CD4-positive, alpha-beta T cell treated with Interleukin-17A for 4 hours (primary cell): ENCODE measurements at regions not wholly inside any gene's neighbourhood (a gene's known extent, or its start where the extent isn't known, plus 50 kb on each side); places are given as distances from the start of the nearest gene placed in this dataset.

Experiments
- DNase-seq: peaks from one replicate; pipeline ENCODE4 v3.0.0-alpha.2; 2020; ENCODE audit warnings: mixed read lengths

DNA sequence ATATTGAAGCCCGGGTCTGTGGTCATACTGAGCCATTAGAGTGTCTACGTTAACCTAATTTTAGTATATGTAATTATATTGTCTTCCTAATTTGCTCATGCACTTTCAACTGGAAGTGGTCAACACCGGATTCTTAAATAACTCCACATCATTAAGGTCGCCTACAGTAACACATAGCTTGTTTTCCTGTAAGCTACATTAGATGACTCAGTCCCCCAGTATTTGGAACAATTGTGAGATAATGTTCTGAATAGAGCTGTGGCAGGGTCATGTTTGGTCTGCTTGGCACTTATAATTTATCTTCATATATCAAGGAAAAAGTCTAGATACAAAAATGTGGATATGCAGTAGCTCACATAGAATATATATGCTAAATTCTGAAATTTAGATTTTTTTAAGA lies 486.2 kb downstream of the IGSF11 start:
- no peak for DNase-seq

DNA sequence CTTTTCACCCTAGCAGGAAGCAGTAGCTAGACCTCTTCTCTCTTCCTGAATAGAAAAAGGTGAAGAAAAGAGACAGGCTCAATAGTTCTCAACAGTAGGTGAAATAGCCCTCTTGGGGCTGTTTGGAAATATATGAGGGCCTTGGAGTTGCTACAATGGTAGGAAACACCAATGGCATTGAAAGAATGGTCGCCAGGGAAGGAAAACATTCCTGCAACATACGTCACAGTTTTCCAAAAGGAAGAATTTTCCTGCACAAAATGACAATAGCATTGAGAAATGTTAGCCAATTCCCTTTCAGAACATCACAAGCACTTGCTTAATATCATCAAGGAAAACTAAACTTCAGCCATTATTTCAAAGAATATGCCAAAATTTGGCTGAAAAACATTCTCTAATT lies 484.5 kb downstream of the IGSF11 start:
- no peak for DNase-seq

DNA sequence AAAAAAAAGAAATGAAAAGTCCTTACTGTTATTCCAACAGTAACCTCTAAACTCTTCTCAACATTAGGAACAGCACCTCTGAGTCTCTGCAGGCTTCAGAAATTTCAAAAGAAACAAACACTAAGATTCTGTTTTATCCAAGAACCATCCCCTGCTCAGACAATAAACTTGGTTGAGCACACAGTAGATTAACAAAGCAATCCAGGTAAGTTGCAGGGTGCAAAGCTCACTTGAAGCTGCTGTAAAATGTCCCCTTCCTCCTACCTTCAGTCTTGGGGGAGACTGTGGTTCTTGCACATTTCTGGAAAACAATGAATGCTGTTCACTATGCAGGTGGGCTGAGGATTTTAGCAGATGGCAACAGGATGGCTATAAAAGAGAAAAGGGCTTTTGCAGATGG lies 484.1 kb downstream of the IGSF11 start:
- DNase-seq, result no peak

DNA sequence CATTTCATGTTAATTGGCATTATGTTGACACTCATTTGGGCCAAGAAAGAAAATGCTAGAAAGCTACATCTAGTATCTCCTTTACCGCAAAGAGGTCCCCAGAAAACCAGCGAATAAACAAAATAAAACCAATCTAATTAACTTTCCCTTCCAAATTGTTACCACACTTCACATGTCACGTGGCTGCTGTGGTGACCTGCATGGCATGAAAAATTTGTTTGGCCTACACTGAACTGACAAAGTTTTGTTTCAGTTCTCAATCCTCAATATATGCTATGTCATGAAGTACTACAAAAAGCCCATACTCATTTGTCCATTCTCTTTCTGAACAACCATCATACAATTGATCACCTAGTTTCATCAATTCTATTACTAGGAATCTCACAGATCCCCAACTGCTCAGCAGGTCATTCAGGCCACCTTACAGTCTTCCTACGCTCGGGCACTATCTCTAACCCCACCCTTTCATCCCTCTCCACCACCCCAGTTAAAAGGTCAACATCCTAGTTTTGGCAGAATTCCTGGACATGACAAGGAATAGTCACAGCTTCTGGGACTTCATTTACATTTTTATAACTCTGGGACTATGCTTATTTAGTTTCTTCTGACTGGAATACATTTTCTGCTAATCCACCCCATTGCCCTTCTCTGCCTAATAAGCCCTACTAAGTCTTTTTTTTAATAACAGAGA lies 480.4 kb downstream of the IGSF11 start:
- no peak for DNase-seq

DNA sequence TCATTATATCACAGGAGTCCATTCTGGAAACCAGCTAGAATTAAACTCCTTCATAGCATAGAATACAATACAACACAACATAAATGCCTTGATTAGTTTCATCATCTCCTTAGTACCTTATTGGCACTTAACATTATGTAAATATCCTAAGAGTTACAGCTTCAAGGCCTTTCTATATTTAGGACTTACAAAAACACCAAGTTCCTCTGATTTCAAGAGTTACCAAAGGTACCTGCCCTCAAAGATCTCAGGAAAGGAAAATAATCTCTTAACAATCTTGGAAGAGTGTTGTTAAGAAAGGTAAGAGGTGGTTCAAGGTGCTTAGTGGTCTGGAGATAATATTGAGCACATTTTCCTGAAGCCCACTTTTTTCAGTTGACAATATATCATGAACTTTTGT lies 477.7 kb downstream of the IGSF11 start:
- no peak for DNase-seq

DNA sequence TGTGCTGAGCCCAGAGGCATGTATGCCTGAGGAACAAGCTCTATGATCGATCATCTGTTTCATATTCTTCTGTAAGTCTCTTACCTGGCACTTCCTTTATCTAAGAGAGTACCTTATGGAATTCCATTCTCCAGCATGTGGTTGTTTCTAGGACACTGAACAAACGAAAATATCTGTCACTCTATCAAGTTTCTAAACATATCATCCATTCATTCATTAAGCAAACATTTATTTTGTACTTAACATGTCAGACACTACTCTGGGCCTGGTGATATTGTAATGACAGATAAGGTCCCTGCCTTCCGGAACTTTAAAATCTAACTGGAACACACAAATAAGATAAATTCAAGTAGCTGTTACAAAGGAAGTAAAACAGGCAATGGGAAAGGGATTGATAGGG lies 477.1 kb downstream of the IGSF11 start:
- DNase-seq, result no peak

DNA sequence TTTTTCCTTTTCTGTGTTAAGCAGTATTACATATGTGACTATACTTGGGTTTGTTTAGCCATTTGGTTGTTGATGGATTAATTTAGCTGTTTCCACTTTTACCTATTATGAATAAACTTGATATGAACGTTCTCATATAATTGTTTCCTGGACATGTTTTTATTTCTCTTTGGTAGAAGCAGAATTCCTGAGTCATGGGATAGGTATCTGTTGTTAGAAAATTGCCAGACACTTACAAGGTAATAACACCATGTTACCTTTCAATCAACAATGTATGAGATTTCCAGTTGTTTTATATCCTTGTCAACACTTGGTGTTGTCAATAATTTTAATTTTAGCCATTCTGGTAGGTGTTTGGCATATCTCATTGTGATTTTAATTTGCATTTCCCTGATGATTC lies 475.4 kb downstream of the IGSF11 start:
- DNase-seq, result no peak

DNA sequence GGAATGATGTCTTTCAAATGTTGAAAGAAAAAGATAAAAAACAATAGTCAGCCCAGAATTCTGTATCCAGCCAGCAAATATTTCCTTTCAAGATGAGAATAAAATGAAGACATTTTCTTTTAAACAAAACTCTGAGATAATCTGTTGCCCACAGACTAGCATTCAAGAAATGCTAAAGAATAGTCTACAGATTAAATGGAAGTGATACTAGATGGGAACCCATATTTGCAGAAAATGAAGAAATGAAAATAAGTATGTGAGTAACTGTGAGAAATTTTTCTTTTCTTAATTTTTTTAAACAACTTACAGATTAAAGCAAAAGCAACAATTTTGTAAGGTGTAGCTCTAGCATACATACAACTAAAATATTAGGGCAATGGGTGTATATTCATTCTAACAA lies 469.8 kb downstream of the IGSF11 start:
- no peak for DNase-seq

DNA sequence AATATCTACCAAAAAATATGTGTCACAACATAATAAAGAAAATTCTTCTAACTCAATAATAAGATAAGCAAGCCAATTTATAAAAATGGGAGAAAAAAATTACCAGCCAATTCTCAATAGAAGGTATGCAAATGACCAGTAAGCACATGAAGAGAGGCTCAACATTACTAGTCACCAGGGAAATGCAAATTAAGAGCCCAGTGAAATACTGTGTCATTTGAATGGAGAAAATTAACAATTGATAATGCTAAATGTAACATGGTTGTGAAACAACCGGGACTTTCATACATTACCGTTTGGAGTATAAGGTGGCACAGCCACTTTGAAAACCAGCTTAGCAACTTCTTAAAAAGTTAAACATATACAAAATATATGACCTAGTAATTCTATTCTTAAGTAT lies 460.7 kb downstream of the IGSF11 start:
- no peak for DNase-seq

DNA sequence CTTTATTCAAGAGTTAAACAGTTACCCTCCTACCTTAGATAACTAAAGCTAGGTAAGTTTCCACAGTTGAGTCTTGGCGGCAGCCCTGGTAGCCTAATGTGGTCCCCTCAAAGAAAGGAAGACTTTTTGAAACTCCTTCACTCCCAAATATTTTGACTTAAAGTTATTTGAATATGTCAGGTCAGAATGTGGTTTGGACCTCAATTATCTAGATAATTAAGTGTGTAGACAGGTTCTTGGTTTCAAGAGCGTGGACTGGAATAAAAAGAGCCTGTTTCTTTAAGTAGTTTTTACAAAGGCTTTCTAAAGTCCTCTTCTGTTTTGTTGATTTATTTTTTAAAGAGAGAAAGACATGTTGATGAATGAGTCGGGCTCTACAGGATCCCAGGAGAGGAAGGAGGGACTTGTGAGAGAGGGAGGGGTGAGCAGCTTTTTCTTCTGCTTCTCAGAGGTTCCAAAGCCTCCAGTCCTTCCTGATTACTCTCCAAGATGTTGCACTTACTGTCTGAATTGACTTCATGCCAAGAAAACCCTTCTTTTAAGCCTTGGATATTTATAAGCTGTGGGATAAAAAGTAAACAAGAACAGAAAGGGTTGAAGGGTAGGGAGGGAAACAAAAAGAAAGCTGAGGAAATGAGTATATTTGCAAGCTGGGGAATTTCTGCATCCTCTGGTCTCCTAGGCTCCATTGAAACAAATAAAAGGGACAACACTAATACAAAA lies 457.4 kb downstream of the IGSF11 start:
- no peak for DNase-seq

DNA sequence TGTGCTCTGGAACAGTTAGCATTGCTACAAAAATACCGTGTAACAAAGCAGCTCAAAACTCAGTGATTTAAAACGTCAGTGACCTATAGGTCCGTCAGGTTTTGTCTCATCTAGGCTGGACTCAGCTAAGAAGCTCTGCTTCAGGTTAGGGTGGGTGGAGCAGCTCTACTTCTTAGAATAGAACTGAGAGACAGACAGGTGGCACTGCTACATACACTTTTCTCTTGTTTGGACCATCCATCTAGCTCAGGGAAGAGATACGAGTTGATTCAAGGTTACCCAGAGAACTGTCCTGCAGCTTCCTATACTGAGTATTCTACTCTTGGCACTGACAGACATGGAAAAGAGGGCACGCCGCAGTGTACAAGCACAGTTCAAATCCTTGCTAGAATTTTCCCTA lies 456.1 kb downstream of the IGSF11 start:
- DNase-seq, result no peak

DNA sequence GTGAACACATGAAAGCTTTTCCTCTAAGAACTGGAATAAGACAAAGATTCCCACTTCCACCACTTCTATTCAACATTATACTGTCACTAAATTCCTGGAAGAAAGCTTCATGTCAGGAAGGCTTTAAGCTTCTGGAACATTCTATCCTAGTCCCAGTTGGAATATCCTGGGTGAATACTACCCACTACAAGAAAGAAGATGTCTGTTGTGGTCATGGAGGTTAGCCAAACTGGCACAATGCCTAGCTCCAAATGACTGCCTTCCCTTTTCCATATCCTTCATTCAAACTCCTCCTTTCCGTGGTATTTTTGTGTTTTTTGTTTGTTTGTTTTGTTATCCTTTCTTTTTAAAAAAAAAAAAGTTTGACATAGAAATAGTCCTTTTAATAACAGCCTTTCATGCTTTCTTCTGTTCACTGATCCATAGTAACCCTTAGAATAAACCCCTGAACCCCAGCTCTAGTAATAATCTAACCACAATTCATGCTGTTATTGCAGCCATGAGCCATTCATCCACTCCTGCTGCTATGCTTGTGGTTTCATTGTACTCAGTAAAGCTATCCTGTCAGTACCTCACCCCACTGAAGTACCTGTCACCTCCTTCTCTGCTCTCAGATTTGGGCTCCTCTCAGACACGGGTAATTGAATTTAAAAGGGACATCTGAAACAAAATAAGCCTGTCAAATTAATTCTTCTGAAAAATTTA lies 447.5 kb downstream of the IGSF11 start:
- no peak for DNase-seq

DNA sequence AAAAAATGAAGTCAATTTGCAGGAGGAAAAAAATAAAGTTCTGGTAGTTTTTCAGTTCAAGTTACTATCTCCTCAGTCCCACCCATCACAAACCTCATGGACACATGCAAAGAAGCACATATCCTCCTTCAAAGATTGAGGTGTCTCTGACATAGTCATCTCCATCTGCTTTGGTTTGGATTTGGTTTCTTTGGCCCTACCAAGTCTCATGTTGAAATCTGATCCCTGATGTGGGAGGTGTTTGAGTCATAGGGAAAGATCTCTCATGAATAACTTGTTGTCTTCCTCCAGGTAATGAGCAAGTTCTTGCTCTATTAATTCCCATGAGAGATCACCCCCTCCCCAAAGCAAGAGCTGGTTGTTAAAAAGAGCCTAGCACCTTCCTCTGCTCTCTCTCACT lies 446.8 kb downstream of the IGSF11 start:
- DNase-seq, result no peak

DNA sequence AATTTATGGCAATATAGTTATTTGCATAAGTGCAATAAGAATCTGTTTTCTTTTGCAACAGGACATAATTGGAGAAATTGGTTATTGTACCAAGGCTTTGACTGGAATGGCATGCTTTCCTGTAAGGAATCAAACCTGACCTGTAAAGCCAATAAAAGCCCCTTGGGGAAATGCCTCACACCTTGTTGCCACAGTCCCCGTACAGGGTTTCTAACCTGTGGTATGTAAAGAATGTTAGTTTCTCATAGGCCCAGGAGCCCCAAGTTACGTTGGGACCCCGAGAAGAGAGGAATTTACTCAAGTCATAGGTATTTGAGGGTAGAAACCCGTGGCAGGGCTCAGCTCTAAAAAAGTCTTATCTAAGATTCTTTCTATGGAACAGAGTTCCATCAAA lies 441.4 kb downstream of the IGSF11 start:
- no peak for DNase-seq

DNA sequence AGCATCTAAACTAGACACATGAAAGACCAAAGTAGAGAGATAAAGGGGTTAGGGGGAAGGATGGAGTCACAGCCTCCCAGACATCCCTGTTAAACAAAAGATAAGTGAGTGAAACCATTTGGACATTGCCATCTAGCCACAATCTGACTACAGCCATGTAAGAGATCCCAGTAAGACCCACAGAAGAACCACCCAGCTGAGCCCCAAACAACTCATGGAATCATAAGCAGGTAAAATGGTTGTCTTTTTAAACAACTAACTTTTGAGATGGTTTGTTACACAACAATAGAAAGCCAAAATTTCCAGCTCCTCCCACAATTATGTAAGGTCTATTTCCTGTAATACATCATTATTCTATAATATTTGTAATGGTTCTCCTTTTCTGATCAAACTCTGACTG lies 437.5 kb downstream of the IGSF11 start:
- no peak for DNase-seq

DNA sequence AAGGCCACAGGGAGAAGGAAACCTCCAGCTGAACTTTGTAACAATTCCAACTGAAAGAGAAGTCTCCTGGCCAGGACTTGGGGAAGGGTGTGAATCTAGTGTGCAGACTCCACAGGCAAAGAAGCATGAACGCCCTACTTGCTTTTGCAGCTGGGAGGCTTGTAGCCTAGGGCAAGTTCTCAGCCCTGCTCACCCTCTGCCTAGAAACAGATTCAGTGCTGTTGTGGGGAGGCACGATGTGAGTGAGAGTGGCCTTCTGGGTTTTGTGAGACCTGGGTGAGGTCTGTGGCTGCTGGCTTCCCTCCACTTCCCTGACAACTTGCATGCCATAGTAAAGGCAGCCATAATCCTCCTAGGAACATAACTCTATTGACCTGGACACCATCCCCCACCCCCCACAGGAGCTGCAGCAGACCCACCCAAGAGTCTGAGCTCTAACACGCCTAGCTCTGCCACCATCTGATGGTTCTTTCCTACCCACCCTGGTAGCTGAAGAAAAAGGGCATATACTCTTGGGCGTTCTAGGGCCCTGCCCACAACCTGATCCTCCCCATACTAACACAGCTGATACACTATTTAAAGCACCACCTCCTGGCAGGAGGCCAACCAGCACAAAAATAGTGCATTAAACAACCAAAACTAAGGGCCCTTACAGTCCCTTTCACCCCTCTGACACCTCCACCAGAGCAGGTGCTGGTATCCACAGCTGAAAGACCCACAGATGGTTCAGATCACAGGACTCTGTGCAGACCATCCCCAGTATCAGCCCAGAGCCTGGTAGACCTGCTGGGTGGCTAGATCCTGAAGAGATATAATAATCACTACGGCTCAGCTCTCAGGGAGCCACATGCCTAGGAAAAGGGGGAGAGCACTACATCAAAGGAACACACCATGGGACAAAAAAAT lies 426.5 kb downstream of the IGSF11 start:
- no peak for DNase-seq

DNA sequence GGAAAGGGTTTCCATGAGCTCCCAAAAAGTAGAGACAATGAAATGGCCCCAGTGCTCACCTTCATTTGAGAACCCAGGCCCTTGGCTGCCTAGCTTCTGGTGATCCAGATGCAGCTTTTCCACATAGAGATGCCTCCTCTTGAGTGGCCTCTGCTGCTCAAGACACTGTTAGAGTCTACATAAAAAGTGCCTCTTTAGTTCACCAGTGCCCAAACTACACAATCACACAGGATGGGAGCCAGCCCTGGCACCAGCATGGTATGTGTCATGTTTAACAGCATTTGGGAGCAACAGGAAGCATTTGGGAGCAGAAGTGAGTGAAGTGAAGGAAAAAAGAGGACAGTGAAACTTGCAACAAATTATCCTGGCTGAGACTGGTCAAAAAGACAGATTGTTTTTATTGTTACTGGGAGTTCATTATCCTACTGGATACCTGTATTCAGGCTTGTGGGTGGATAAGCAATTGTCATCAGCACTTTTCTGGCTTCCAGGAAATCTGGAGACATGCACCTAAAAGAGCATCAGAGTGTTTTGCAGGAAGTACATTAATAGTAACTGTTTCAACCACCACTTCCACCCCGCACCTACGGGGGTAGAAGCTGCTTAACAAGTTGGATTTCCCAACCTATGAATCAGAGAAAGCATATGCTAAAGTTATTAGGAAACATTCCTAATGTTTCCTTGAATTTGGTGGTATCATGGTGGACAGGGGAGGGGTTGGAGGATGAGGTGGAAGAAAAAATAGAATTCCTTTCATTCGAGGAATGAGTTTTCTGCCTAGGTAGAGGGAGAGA lies 416.2 kb downstream of the IGSF11 start:
- DNase-seq, result no peak

DNA sequence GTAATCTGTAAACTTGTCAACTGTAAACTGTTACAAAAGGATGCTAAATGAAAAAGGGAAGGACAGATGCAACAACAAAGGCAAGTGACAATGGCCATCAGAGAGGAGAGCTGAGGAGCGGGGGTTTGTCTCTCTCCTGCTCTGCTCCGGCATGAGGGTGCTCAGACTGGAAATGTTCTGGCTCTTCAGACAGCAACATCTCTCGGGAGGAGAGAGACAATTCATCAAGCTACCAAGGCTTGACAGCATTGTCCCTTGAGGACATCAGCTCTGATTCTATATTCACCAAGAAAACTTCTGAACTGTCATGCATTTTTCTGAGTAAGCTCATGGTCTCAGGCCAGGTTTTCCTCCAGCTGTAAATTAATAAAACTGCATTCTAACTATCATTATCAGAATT lies 408.2 kb downstream of the IGSF11 start:
- no peak for DNase-seq

DNA sequence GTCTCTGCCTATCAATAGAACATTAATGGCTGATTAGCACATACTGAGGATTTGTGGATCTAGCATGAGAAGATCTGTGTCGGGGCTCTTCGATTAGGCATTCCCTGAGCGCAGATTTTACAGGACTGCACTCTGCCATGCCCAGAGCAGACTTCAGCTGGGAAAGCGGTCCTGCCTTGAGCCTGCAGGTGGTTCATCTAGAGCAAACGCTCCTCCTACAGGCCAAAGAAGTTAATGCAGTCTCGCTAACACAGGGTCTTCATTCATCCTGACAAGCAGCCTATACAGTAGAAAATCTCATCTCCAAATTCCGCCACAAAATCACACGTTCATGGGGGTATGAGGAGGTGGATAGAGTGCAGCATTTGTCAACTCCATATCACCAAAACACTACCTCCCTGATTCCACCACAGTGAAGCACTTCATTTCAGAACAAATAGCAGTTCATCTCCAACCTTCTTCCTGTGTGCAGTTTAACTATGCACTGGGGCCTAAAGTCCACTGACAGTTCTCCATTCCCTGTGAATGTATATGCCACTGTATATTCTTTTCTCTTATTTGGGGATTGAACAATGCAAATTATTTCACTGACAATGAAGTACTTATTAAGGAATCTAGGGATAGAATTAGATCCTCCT lies 405.8 kb downstream of the IGSF11 start:
- DNase-seq, result no peak

DNA sequence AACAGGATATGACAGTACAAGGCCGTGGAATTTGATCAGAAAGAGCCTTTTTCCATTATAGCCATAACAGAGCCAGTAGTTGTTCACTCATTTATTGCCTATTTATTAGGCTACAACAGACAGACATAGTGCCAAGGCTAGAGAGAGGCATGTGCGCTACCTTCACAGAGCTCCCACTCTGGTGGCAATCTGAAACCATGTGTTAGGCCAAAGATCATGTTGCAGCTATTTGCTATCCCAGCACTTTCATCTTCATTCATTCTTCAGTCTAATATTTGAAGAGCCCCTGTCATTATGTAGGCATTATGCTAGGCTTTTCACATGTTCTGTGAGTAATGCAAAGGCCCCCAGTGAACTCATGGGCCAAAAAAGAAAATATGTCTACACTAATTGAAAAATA lies 404.8 kb downstream of the IGSF11 start:
- DNase-seq, result no peak

DNA sequence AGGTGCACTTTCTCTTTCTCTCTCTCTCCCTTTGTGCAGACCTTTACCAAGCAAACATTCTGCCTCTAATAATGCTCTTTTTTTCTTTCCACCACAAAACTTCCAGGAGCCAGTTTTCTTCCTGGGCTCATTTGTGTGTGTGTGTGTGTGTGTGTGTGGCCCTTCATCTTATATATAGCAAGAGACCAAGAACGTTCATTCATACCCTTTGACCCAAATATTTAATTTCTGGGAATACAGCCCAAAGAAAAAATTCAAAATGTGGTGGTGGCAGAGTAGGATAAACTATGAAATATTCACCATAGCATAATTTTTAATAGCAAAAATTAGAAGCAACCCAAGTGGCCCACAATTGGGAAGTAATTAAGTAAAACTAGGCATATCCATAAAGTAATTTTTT lies 398.9 kb downstream of the IGSF11 start:
- no peak for DNase-seq

DNA sequence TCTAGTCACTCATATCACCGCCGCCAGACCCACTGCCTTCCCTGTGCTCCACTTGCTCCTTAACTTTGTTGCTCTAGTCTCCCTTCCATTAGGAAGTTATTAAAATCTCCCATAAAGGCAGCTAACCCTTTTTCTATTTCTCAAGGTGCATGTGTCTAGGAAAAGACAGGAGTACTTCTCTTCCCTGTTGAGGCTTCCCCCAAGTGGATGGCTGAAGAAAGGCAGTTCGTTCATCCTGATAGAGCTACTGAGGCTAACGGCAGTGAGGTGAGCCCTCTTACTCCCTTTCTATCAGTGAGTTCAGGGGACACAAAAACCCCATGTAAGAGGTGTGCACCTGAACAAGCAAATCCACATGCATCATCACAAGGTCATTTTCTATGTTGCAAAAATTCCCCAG lies 397.8 kb downstream of the IGSF11 start:
- DNase-seq, result no peak
